HCT116 (cell line): ENCODE measurements at regions not wholly inside any gene's neighbourhood (a gene's known extent, or its start where the extent isn't known, plus 50 kb on each side); places are given as distances from the start of the nearest gene placed in this dataset.

Source experiments
- ATAC-seq: fragments of 200-7000 bp; cut with Tn5 transposase; 2 replicates; pipeline ENCODE4 v1.9.1; 2020; ENCODE audit warnings: mild to moderate bottlenecking, moderate library complexity
- BruUV-seq: library from RNA; stranded (reverse); fragments of 400-500 nt; replicated peaks from 2 replicates; lab custom pipeline; 2021; lab: Mats Ljungman, UMichigan
- CTCF ChIA-PET: fragments of 300-600 bp; sonication (Branson Sonifier 250); formaldehyde crosslinking; loops from one replicate; lab custom pipeline; 2021; ENCODE audit warnings: antibody characterized with exemption; lab: Charles Lee
- POLR2A ChIA-PET: fragments of 300-600, 350-600 bp; sonication (Branson Sonifier 250); formaldehyde crosslinking; loops from one replicate; lab custom pipeline; 2021; ENCODE audit warnings: antibody characterized with exemption; lab: Charles Lee
- RAD21 ChIA-PET, 2 experiments: fragments of 300-600 bp; sonication (Branson Sonifier 250); formaldehyde crosslinking; loops; one replicate each; lab custom pipeline; 2023; ENCODE audit warnings: low total read pairs in 2 of 2; ENCODE audit not compliant: uncharacterized antibody in 2 of 2, unreplicated experiment in 2 of 2, low non-redundant PET in 1 of 2; lab: Charles Lee
- DNase-seq: peaks from one replicate; pipeline ENCODE4 v3.0.0-alpha.2; 2010; ENCODE audit warnings: low read depth, low spot score
- H2AFZ ChIP-seq: fragments of 200-600 bp; shearing (Covaris generic), sonication (generic); 2 replicates; pipeline ENCODE4 v1.6.1; 2017; ENCODE audit warnings: low read depth, mixed run types, mixed read lengths, antibody characterized with exemption, low read length; ENCODE audit not compliant: poor library complexity, severe bottlenecking
- H3K27ac ChIP-seq: 2 replicates; pipeline ENCODE4 v1.5.1; 2012; ENCODE audit warnings: low read depth, low read length
- H3K27me3 ChIP-seq: fragments of 200-600 bp; sonication (generic); 2 replicates; pipeline ENCODE4 v1.6.1; 2016; ENCODE audit warnings: mixed run types, low read length, mixed read lengths; ENCODE audit not compliant: insufficient read depth
- H3K36me3 ChIP-seq, 2 experiments: fragments of 200-500 bp in 1 of 2; fragments of 200-600 bp in 1 of 2; sonication (Bioruptor generic) in 1 of 2; sonication (generic) in 1 of 2; 2 replicates each; pipeline versions ENCODE4 v1.5.1 to v1.6.1; 2014 to 2016; ENCODE audit warnings: low read length in 2 of 2, inconsistent platforms in 1 of 2, mixed read lengths in 1 of 2, mixed run types in 1 of 2; ENCODE audit not compliant: insufficient read depth in 2 of 2, control insufficient read depth in 1 of 2
- H3K4me1 ChIP-seq, 2 experiments: fragments of 200-600 bp in 1 of 2; sonication (generic) in 1 of 2; 2 replicates each; pipeline versions ENCODE4 v1.5.1 to v1.6.1; 2012 to 2017; ENCODE audit warnings: low read length in 2 of 2, inconsistent platforms in 1 of 2, mild to moderate bottlenecking in 1 of 2, mixed read lengths in 1 of 2, mixed run types in 1 of 2, moderate library complexity in 1 of 2; ENCODE audit not compliant: insufficient read depth in 2 of 2, control insufficient read depth in 1 of 2
- H3K4me2 ChIP-seq: fragments of 200-600 bp; sonication (generic); 2 replicates; pipeline ENCODE4 v1.6.1; 2017; ENCODE audit warnings: mixed run types, low read length, mixed read lengths
- H3K4me3 ChIP-seq, 2 experiments: fragments of 200-600 bp in 1 of 2; sonication (generic) in 1 of 2; replicated peaks in 1 of 2; 2 replicates each; pipeline ENCODE4 v1.5.1; 2011 to 2016; ENCODE audit warnings: low read length in 2 of 2, control low read depth in 1 of 2, low read depth in 1 of 2, mild to moderate bottlenecking in 1 of 2, mixed read lengths in 1 of 2, mixed run types in 1 of 2
- H3K79me2 ChIP-seq: fragments of 200-600 bp; sonication (generic); 2 replicates; pipeline ENCODE4 v1.6.1; 2017; ENCODE audit warnings: mild to moderate bottlenecking, mixed run types, low read length, moderate library complexity, mixed read lengths; ENCODE audit not compliant: insufficient read depth
- H3K9ac ChIP-seq: fragments of 200-600 bp; sonication (generic); 2 replicates; pipeline ENCODE4 v1.6.1; 2016; ENCODE audit warnings: low read length, mixed read lengths
- H3K9me2 ChIP-seq: fragments of 200-600 bp; sonication (generic), shearing (Covaris generic); 2 replicates; pipeline ENCODE4 v1.6.1; 2017; ENCODE audit warnings: mixed run types, mild to moderate bottlenecking, moderate library complexity; ENCODE audit not compliant: insufficient read depth
- H3K9me3 ChIP-seq, 2 experiments: fragments of 200-500 bp in 1 of 2; fragments of 200-600 bp in 1 of 2; sonication (Bioruptor generic) in 1 of 2; sonication (generic) in 1 of 2; 2 replicates each; pipeline ENCODE4 v1.6.1; 2014 to 2017; ENCODE audit warnings: low read length in 2 of 2, mixed read lengths in 2 of 2, inconsistent platforms in 1 of 2, low read depth in 1 of 2, mild to moderate bottlenecking in 1 of 2, mixed run types in 1 of 2, moderate library complexity in 1 of 2; ENCODE audit not compliant: control insufficient read depth in 1 of 2, insufficient read depth in 1 of 2
- H4K20me1 ChIP-seq: fragments of 200-600 bp; sonication (generic), shearing (Covaris generic); 2 replicates; pipeline ENCODE4 v1.6.1; 2017; ENCODE audit warnings: mixed run types, mild to moderate bottlenecking, moderate library complexity; ENCODE audit not compliant: insufficient read depth
- EZH2 ChIP-seq: fragments of 200-600 bp; sonication (generic); IDR thresholded peaks from 2 replicates; pipeline ENCODE4 v1.6.1; 2017; ENCODE audit warnings: antibody characterized with exemption, mixed run types
- JUND ChIP-seq: IDR thresholded peaks from 2 replicates; pipeline ENCODE4 v1.6.1; 2012
- POLR2AphosphoS5 ChIP-seq: IDR thresholded peaks from 2 replicates; pipeline ENCODE4 v1.6.1; 2011; ENCODE audit warnings: mild to moderate bottlenecking, low read depth, low read length, moderate library complexity
- SP1 ChIP-seq: IDR thresholded peaks from 2 replicates; pipeline ENCODE4 v1.6.1; 2012; ENCODE audit warnings: low read depth
- intact Hi-C: fragments of 100-400 bp; cut with micrococcal nuclease; formaldehyde crosslinking; loops from 2 replicates; pipeline ENCODE4 v1.10.0; 2022
- TF ChIP-seq, protein P1 (sequence below): IDR thresholded peaks from 2 replicates; pipeline ENCODE4 v1.6.1; 2011; ENCODE audit warnings: mild to moderate bottlenecking, low read length, moderate library complexity; ENCODE audit not compliant: insufficient replicate concordance; ENCODE audit errors: extremely low read depth
- TF ChIP-seq, protein P2 (sequence below), 3 experiments: fragments of 200-600 bp in 1 of 3; sonication (generic) in 1 of 3; IDR thresholded peaks in 2 of 3; conservative IDR thresholded peaks in 1 of 3; 2 replicates each; pipeline ENCODE4 v1.5.1; 2012 to 2017; ENCODE audit warnings: low read depth in 2 of 3, low read length in 2 of 3, antibody characterized with exemption in 1 of 3, borderline replicate concordance in 1 of 3, control low read depth in 1 of 3, mild to moderate bottlenecking in 1 of 3, mixed read lengths in 1 of 3, mixed run types in 1 of 3, moderate library complexity in 1 of 3; ENCODE audit not compliant: insufficient read depth in 1 of 3
- TF ChIP-seq, protein P3 (sequence below): IDR thresholded peaks from 2 replicates; pipeline ENCODE4 v1.6.1; 2012
- TF ChIP-seq, protein P4 (sequence below): IDR thresholded peaks from 2 replicates; pipeline ENCODE4 v1.6.1; 2012

DNA sequence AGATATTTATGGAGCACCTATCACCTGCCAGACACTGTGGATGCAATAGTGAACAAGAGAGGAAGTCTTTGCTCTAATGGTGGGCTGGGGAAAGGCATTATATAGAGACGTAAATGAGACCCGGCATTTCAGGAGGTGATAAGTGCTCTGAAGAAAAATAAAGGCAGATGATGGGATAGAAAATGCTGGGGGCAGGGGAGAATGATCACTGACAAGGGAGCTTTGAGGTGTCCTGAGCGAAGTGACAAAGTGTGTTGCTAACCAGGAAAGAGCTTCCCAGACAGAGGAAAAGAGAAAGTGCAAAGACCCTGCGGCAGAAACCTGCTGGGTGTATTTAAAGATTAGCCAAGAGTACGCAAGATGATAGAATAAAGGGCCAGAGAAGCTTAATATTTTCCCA lies 1096.1 kb downstream of the BCL11B start:
- DNase-seq (no peak), ATAC-seq (no peak)
- Histone ChIP-seq H3K4me2 (no peak overlapping the region), H3K27ac (no peak overlapping the region), H3K79me2 (no peaks in the 10 kb centered on the region), H3K36me3 (no peaks in the 10 kb centered on the region), H3K9ac (no peak overlapping the region), H3K4me3 (no peak overlapping the region), H2AFZ (no peak overlapping the region), H3K9me3 (no peaks in the 10 kb centered on the region; a peak in 1 of 4 replicates), H4K20me1 (no peaks in the 10 kb centered on the region), H3K27me3 (no peaks in the 10 kb centered on the region), H3K9me2 (no peaks in the 10 kb centered on the region), H3K4me1 (no peaks in the 10 kb centered on the region)
- CTCF ChIA-PET = no interaction called here
- POLR2A ChIA-PET = no interaction called here
- BruUV-seq = no TSS peak
- RAD21 ChIA-PET = no interaction called here
- TF ChIP-seq SP1 = no peak
- TF ChIP-seq, protein P1, sequence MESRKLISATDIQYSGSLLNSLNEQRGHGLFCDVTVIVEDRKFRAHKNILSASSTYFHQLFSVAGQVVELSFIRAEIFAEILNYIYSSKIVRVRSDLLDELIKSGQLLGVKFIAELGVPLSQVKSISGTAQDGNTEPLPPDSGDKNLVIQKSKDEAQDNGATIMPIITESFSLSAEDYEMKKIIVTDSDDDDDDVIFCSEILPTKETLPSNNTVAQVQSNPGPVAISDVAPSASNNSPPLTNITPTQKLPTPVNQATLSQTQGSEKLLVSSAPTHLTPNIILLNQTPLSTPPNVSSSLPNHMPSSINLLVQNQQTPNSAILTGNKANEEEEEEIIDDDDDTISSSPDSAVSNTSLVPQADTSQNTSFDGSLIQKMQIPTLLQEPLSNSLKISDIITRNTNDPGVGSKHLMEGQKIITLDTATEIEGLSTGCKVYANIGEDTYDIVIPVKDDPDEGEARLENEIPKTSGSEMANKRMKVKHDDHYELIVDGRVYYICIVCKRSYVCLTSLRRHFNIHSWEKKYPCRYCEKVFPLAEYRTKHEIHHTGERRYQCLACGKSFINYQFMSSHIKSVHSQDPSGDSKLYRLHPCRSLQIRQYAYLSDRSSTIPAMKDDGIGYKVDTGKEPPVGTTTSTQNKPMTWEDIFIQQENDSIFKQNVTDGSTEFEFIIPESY = no peak
- intact Hi-C loops = no loop called here

DNA sequence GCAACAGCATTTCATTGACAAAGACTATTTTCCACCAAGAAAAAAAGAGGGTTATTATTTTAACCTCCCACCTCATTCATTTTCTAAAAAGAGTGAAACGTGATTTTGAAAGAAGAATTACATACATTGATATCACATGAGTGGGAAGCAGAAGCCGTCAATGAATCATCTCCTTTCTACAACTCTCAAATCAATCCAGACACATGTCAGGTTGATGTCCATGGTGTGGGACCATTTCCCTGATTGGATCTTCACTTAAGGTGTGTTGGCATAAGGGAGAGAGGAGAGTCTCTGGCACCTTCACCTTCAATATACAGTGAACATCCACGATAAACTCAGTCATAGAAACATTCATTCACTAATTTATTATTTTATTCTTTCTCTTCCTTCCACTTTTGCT lies 1095.1 kb downstream of the BCL11B start:
- no peak for DNase-seq
- ATAC-seq = no peak
- H3K27me3 ChIP-seq = no peaks in the 10 kb centered on the region
- TF ChIP-seq, protein P2, sequence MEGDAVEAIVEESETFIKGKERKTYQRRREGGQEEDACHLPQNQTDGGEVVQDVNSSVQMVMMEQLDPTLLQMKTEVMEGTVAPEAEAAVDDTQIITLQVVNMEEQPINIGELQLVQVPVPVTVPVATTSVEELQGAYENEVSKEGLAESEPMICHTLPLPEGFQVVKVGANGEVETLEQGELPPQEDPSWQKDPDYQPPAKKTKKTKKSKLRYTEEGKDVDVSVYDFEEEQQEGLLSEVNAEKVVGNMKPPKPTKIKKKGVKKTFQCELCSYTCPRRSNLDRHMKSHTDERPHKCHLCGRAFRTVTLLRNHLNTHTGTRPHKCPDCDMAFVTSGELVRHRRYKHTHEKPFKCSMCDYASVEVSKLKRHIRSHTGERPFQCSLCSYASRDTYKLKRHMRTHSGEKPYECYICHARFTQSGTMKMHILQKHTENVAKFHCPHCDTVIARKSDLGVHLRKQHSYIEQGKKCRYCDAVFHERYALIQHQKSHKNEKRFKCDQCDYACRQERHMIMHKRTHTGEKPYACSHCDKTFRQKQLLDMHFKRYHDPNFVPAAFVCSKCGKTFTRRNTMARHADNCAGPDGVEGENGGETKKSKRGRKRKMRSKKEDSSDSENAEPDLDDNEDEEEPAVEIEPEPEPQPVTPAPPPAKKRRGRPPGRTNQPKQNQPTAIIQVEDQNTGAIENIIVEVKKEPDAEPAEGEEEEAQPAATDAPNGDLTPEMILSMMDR (IDR thresholded peaks at IDR 0.05 in 2 of 3, conservative IDR thresholded peaks at IDR 0.05 in 1 of 3; ENCODE audit: borderline replicate concordance in 1 of 3, insufficient read depth in 1 of 3, low read depth in 2 of 3, low read length in 2 of 3) = no peak
- TF ChIP-seq EZH2 (no peak), POLR2AphosphoS5 (no peak), JUND (no peak)
- TF ChIP-seq, protein P3, sequence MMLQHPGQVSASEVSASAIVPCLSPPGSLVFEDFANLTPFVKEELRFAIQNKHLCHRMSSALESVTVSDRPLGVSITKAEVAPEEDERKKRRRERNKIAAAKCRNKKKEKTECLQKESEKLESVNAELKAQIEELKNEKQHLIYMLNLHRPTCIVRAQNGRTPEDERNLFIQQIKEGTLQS = no peak
- TF ChIP-seq, protein P4, sequence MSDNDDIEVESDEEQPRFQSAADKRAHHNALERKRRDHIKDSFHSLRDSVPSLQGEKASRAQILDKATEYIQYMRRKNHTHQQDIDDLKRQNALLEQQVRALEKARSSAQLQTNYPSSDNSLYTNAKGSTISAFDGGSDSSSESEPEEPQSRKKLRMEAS = no peak
- TF ChIP-seq, protein P1 = no peak
- intact Hi-C loops = no loop called here
- H3K9me2 ChIP-seq = no peaks in the 10 kb centered on the region
- RAD21 ChIA-PET = no interaction called here
- no peaks in the 10 kb centered on the region; a peak in 1 of 4 replicates for H3K9me3 ChIP-seq
- CTCF ChIA-PET = no interaction called here
- H3K79me2 ChIP-seq = no peaks in the 10 kb centered on the region
- no peak overlapping the region for H3K4me2 ChIP-seq
- no TSS peak for BruUV-seq
- H4K20me1 ChIP-seq = no peaks in the 10 kb centered on the region
- H3K27ac ChIP-seq = no peak overlapping the region
- H3K9ac ChIP-seq = no peak overlapping the region
- no peaks in the 10 kb centered on the region for H3K36me3 ChIP-seq
- no peak overlapping the region for H2AFZ ChIP-seq
- no peaks in the 10 kb centered on the region for H3K4me1 ChIP-seq
- POLR2A ChIA-PET = no interaction called here
- H3K4me3 ChIP-seq = no peak overlapping the region
